Mesenchymal stem cell (in vitro differentiated cells and primary cell): ENCODE measurements at regions not wholly inside any gene's neighbourhood (a gene's known extent, or its start where the extent isn't known, plus 50 kb on each side); places are given as distances from the start of the nearest gene placed in this dataset.

ENCODE experiments used
- DNase-seq: peaks from one replicate; pipeline ENCODE4 v3.0.0-alpha.2; 2013
- H2AFZ ChIP-seq: one replicate; pipeline ENCODE4 v1.6.1; 2013; ENCODE audit warnings: low read depth, mild to moderate bottlenecking, control low read depth, inconsistent platforms, low read length, moderate library complexity
- H2AK5ac ChIP-seq: 2 replicates; pipeline ENCODE4 v1.6.1; 2013; ENCODE audit warnings: low read length, moderate library complexity, mild to moderate bottlenecking, inconsistent platforms; ENCODE audit not compliant: severe bottlenecking
- H2BK120ac ChIP-seq: one replicate; pipeline ENCODE4 v1.6.1; 2013; ENCODE audit warnings: low read depth, mild to moderate bottlenecking, inconsistent platforms, low read length, moderate library complexity
- H2BK12ac ChIP-seq, 2 experiments: one replicate each; pipeline ENCODE4 v1.6.1; 2013; ENCODE audit warnings: inconsistent platforms in 2 of 2, low read length in 2 of 2, mild to moderate bottlenecking in 2 of 2, moderate library complexity in 2 of 2, control low read depth in 1 of 2
- H2BK15ac ChIP-seq: one replicate; pipeline ENCODE4 v1.6.1; 2013; ENCODE audit warnings: mild to moderate bottlenecking, low read depth, inconsistent platforms; ENCODE audit not compliant: poor library complexity, severe bottlenecking
- H2BK5ac ChIP-seq: 2 replicates; pipeline ENCODE4 v1.6.1; 2013; ENCODE audit warnings: low read depth, mild to moderate bottlenecking, low read length, control low read depth, inconsistent platforms; ENCODE audit not compliant: poor library complexity, severe bottlenecking
- H3K14ac ChIP-seq, 2 experiments: one replicate each; pipeline ENCODE4 v1.6.1; 2013; ENCODE audit warnings: inconsistent platforms in 2 of 2, low read length in 2 of 2, control low read depth in 1 of 2, mild to moderate bottlenecking in 1 of 2, moderate library complexity in 1 of 2
- H3K18ac ChIP-seq, 2 experiments: one replicate each; pipeline ENCODE4 v1.6.1; 2013; ENCODE audit warnings: inconsistent platforms in 2 of 2, low read length in 2 of 2, control low read depth in 1 of 2, low read depth in 1 of 2, mild to moderate bottlenecking in 1 of 2
- H3K23ac ChIP-seq, 2 experiments: one replicate each; pipeline ENCODE4 v1.6.1; 2013; ENCODE audit warnings: inconsistent platforms in 2 of 2, low read length in 2 of 2, mild to moderate bottlenecking in 2 of 2, moderate library complexity in 2 of 2, control low read depth in 1 of 2
- H3K27ac ChIP-seq: 2 replicates; pipeline ENCODE4 v1.5.1; 2013; ENCODE audit warnings: mild to moderate bottlenecking, moderate library complexity, low read length, control low read depth, inconsistent platforms; ENCODE audit not compliant: poor library complexity, severe bottlenecking
- H3K27me3 ChIP-seq, 2 experiments: 2 replicates each; pipeline versions ENCODE4 v1.6.1 to v1.7.0; 2013; ENCODE audit warnings: low read length in 2 of 2, mild to moderate bottlenecking in 2 of 2, moderate library complexity in 2 of 2, control low read depth in 1 of 2, inconsistent platforms in 1 of 2; ENCODE audit not compliant: control insufficient read depth in 1 of 2, insufficient read depth in 1 of 2
- H3K36me3 ChIP-seq, 2 experiments: 2 replicates each; pipeline versions ENCODE4 v1.6.1 to v1.7.0; 2013; ENCODE audit warnings: low read length in 2 of 2, control low read depth in 1 of 2, inconsistent platforms in 1 of 2, low read depth in 1 of 2, mild to moderate bottlenecking in 1 of 2; ENCODE audit not compliant: insufficient read depth in 2 of 2, control insufficient read depth in 1 of 2
- H3K4ac ChIP-seq, 2 experiments: one replicate each; pipeline ENCODE4 v1.6.1; 2013; ENCODE audit warnings: inconsistent platforms in 2 of 2, low read length in 2 of 2, mild to moderate bottlenecking in 2 of 2, moderate library complexity in 2 of 2, control low read depth in 1 of 2, low read depth in 1 of 2
- H3K4me1 ChIP-seq: 2 replicates; pipeline ENCODE4 v1.6.1; 2013; ENCODE audit warnings: low read depth, low read length, control low read depth; ENCODE audit not compliant: control insufficient read depth, insufficient read depth
- H3K4me2 ChIP-seq: 2 replicates; pipeline ENCODE4 v1.6.1; 2013; ENCODE audit warnings: low read length, mild to moderate bottlenecking, inconsistent platforms; ENCODE audit not compliant: poor library complexity, severe bottlenecking
- H3K4me3 ChIP-seq, 2 experiments: 2 replicates each; pipeline versions ENCODE4 v1.5.1 to v1.7.0; 2013; ENCODE audit warnings: low read length in 2 of 2, mild to moderate bottlenecking in 2 of 2, control low read depth in 1 of 2, low read depth in 1 of 2; ENCODE audit not compliant: insufficient read depth in 1 of 2
- H3K79me1 ChIP-seq: replicated peaks from 2 replicates; pipeline ENCODE4 v1.6.1; 2013; ENCODE audit warnings: mild to moderate bottlenecking, control low read depth, low read length, inconsistent platforms; ENCODE audit not compliant: poor library complexity, severe bottlenecking
- H3K9ac ChIP-seq: 2 replicates; pipeline ENCODE4 v1.7.0; 2013; ENCODE audit warnings: mild to moderate bottlenecking, low read length, moderate library complexity
- H3K9me3 ChIP-seq: 2 replicates; pipeline ENCODE4 v1.7.0; 2013; ENCODE audit warnings: mild to moderate bottlenecking, low read length; ENCODE audit not compliant: control insufficient read depth
- H4K8ac ChIP-seq: one replicate; pipeline ENCODE4 v1.6.1; 2013; ENCODE audit warnings: inconsistent platforms, mild to moderate bottlenecking, low read length, moderate library complexity
- H4K91ac ChIP-seq: one replicate; pipeline ENCODE4 v1.6.1; 2013; ENCODE audit warnings: mild to moderate bottlenecking, low read length, inconsistent platforms
- WGBS: methylation state at CpG from one replicate; pipeline ENCODE4 v1.1.7; 2013; ENCODE audit warnings: mixed read lengths; 5-methylcytosine and 5-hydroxymethylcytosine counted together

DNA sequence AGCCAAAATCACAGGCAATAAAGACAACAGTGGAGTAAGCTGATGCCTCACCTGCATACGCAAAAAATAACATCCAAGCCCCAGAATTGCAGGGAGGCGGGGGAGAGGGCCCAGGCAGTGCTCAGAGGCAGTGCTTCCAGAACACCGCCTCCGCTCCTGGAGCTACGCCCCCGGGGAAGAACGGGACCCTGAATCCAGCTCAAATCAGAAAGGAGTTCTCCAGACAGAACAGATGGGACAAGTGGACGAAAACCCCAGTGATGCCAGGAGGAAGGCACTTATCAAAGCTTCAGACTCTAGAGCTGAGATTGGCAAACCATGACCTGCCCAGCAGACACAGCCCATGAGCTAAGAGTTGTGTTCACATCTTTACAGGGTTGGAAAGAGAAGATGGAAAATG lies 683.9 kb downstream of the TBC1D22A start:
- WGBS: 83% methylated on average over 8 of the region's 8 CpGs
- no peak overlapping the region for H2AK5ac ChIP-seq
- no peak overlapping the region for H2BK15ac ChIP-seq
- H3K14ac ChIP-seq: no peak overlapping the region
- H3K9ac ChIP-seq: no peak overlapping the region
- H3K4ac ChIP-seq: no peak overlapping the region
- H3K36me3 ChIP-seq: no peaks in the 10 kb centered on the region
- no peaks in the 10 kb centered on the region for H3K4me1 ChIP-seq
- H3K27me3 ChIP-seq: no peaks in the 10 kb centered on the region
- no peaks in the 10 kb centered on the region for H3K79me1 ChIP-seq
- no peak overlapping the region for H4K8ac ChIP-seq
- H2BK120ac ChIP-seq: no peak overlapping the region
- H3K23ac ChIP-seq: no peak overlapping the region
- H3K4me2 ChIP-seq: no peak overlapping the region
- H3K9me3 ChIP-seq: peaks cover 12% of the 10 kb centered on the region
- H2AFZ ChIP-seq: no peak overlapping the region
- no peak overlapping the region for H2BK12ac ChIP-seq
- H3K4me3 ChIP-seq: no peak overlapping the region
- no peak overlapping the region for H2BK5ac ChIP-seq
- H4K91ac ChIP-seq: no peak overlapping the region
- H3K27ac ChIP-seq: no peak overlapping the region
- no peak for DNase-seq
- no peak overlapping the region for H3K18ac ChIP-seq

DNA sequence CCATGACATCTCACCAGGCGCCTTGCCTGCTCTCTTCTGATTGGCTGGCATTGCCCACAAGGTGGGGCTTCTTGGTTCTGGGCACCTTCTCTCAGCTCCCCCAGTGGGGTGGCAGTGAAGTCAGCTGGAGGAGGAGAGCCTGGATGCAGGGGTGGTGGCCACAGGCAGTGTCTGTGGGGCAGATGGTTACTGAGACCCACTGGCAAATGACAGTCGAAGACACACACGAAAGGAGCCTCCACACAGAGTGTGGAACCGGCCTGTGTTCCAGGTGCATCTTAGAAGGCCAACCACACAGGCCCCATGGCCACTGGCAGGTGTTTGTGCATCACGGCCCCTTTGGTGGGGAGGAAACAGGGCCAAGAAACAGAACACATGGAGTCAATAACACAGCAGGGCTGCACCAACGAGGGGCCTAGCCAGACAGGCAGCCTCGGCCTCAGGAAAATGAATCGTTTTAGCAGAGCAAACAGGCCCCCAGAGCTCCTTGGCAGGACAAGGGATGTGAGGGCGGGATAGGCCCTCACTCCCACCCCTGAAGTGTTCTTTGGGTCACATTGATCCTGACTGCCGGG lies 683.4 kb downstream of the TBC1D22A start:
- H3K4ac ChIP-seq: no peak overlapping the region
- H3K18ac ChIP-seq: no peak overlapping the region
- H2AFZ ChIP-seq: no peak overlapping the region
- peaks cover 12% of the 10 kb centered on the region for H3K9me3 ChIP-seq
- no peaks in the 10 kb centered on the region for H3K27me3 ChIP-seq
- WGBS: 65% methylated on average over 10 of the region's 10 CpGs
- H3K4me2 ChIP-seq: no peak overlapping the region
- H2BK15ac ChIP-seq: no peak overlapping the region
- no peak overlapping the region for H2BK120ac ChIP-seq
- no peak overlapping the region for H3K9ac ChIP-seq
- no peak overlapping the region for H3K23ac ChIP-seq
- DNase-seq: no peak
- H3K27ac ChIP-seq: no peak overlapping the region
- no peak overlapping the region for H2BK5ac ChIP-seq
- H3K4me3 ChIP-seq: no peak overlapping the region
- no peak overlapping the region for H2AK5ac ChIP-seq
- no peaks in the 10 kb centered on the region for H3K36me3 ChIP-seq
- H3K4me1 ChIP-seq: no peaks in the 10 kb centered on the region
- H3K14ac ChIP-seq: no peak overlapping the region
- H4K91ac ChIP-seq: no peak overlapping the region
- H4K8ac ChIP-seq: no peak overlapping the region
- H2BK12ac ChIP-seq: no peak overlapping the region
- no peaks in the 10 kb centered on the region for H3K79me1 ChIP-seq

DNA sequence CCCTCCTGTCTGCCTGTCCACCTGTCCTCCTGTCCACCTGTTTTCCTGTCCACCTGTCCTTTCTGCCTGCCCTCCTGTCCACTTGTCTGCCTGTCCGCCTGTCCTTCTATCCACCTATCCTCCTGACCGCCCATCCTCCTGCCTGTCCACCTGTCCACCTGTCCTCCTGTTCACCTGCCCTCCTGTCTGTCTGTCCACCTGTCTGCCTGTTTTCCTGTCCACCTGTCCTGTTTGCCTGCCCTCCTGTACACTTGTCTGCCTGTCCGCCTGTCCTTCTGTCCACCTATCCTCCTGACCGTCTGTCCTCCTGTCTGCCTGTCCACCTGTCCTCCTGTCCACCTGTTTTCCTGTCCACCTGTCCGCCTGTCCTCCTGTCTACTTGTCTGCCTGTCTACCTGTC lies 682.8 kb downstream of the TBC1D22A start:
- Histone ChIP-seq H3K4me3 (no peak overlapping the region), H2BK12ac (no peak overlapping the region), H3K14ac (no peak overlapping the region), H3K27ac (no peak overlapping the region), H4K91ac (no peak overlapping the region), H3K4me1 (no peaks in the 10 kb centered on the region), H2BK120ac (no peak overlapping the region), H3K4ac (no peak overlapping the region), H3K36me3 (no peaks in the 10 kb centered on the region), H3K9ac (no peak overlapping the region), H2AFZ (no peak overlapping the region), H3K9me3 (peaks cover 12% of the 10 kb centered on the region), H2AK5ac (no peak overlapping the region), H4K8ac (no peak overlapping the region), H3K79me1 (no peaks in the 10 kb centered on the region), H2BK5ac (no peak overlapping the region), H3K18ac (no peak overlapping the region), H2BK15ac (no peak overlapping the region), H3K23ac (no peak overlapping the region), H3K27me3 (no peaks in the 10 kb centered on the region), H3K4me2 (no peak overlapping the region)
- 85% methylated on average over 5 of the region's 5 CpGs for WGBS
- DNase-seq: no peak

DNA sequence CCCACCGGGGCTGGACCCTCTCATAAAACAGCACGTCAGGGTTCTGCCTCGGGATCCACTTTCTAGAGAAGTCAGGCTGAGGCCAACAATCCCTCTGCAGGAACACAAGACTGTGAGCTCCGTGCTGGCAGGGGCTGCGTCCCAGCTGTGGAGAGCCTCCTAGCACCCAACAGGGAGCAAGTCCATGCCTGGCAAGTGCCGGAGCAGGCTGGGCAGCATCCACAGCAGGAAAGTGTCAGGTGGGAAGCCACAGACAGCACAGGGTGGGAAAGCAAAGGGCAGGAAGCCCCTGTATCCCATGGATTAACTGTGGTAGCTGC lies 682.3 kb downstream of the TBC1D22A start:
- H3K4me3 ChIP-seq: no peak overlapping the region
- H2BK5ac ChIP-seq: no peak overlapping the region
- no peak overlapping the region for H2BK12ac ChIP-seq
- DNase-seq: no peak
- no peak overlapping the region for H4K8ac ChIP-seq
- no peaks in the 10 kb centered on the region for H3K79me1 ChIP-seq
- H3K4me2 ChIP-seq: no peak overlapping the region
- no peak overlapping the region for H2AK5ac ChIP-seq
- no peak overlapping the region for H3K14ac ChIP-seq
- no peak overlapping the region for H2AFZ ChIP-seq
- H3K9ac ChIP-seq: no peak overlapping the region
- no peaks in the 10 kb centered on the region for H3K36me3 ChIP-seq
- 85% methylated on average over 6 of the region's 6 CpGs for WGBS
- H2BK120ac ChIP-seq: no peak overlapping the region
- no peaks in the 10 kb centered on the region for H3K27me3 ChIP-seq
- no peaks in the 10 kb centered on the region for H3K4me1 ChIP-seq
- H3K9me3 ChIP-seq: peaks cover 12% of the 10 kb centered on the region
- no peak overlapping the region for H3K4ac ChIP-seq
- H3K23ac ChIP-seq: no peak overlapping the region
- no peak overlapping the region for H3K18ac ChIP-seq
- H4K91ac ChIP-seq: no peak overlapping the region
- no peak overlapping the region for H3K27ac ChIP-seq
- H2BK15ac ChIP-seq: no peak overlapping the region
